Naive thymus-derived CD4-positive, alpha-beta T cell (primary cell): ENCODE measurements at regions not wholly inside any gene's neighbourhood (a gene's known extent, or its start where the extent isn't known, plus 50 kb on each side); places are given as distances from the start of the nearest gene placed in this dataset.

Experiments
- ATAC-seq: fragments of 150-1000 bp; cut with Tn5 transposase; 2 replicates; pipeline ENCODE4 v1.10.0; 2021; ENCODE audit warnings: mild to moderate bottlenecking, moderate library complexity
- CTCF ChIA-PET: fragments of 350-600 bp; sonication (Branson Sonifier 250); formaldehyde crosslinking; loops from one replicate; lab custom pipeline; 2021; ENCODE audit warnings: antibody characterized with exemption; lab: Charles Lee
- POLR2A ChIA-PET: fragments of 350-600 bp; sonication (Branson Sonifier 250); formaldehyde crosslinking; loops from one replicate; lab custom pipeline; 2021; ENCODE audit warnings: antibody characterized with exemption, inconsistent platforms; lab: Charles Lee
- DNase-seq, 9 donors: peaks; one replicate each; pipeline versions ENCODE4 v3.0.0 to v3.0.0-alpha.2; 2020 to 2022; ENCODE audit warnings: mixed read lengths in 1 of 9
- H3K27ac ChIP-seq: one replicate; pipeline ENCODE4 v1.7.0; 2013; ENCODE audit warnings: mild to moderate bottlenecking, low read depth, low read length, moderate library complexity
- H3K27me3 ChIP-seq, 2 donors: one replicate each; pipeline ENCODE4 v1.7.0; 2013; ENCODE audit warnings: low read length in 2 of 2, mild to moderate bottlenecking in 2 of 2, moderate library complexity in 2 of 2; ENCODE audit not compliant: control insufficient read depth in 2 of 2, insufficient read depth in 2 of 2
- H3K36me3 ChIP-seq, 3 experiments: 1 replicate in 2 of 3; 2 replicates in 1 of 3; pipeline ENCODE4 v1.7.0; 2013; ENCODE audit warnings: low read length in 3 of 3, mild to moderate bottlenecking in 3 of 3, moderate library complexity in 1 of 3; ENCODE audit not compliant: insufficient read depth in 3 of 3, control insufficient read depth in 2 of 3
- H3K4me1 ChIP-seq, 2 donors: one replicate each; pipeline ENCODE4 v1.7.0; 2013; ENCODE audit warnings: low read length in 2 of 2, mild to moderate bottlenecking in 2 of 2, moderate library complexity in 1 of 2; ENCODE audit not compliant: control insufficient read depth in 2 of 2, insufficient read depth in 2 of 2
- H3K4me3 ChIP-seq: 2 replicates; pipeline ENCODE4 v1.7.0; 2013; ENCODE audit warnings: mild to moderate bottlenecking, low read length
- H3K9me3 ChIP-seq, 3 experiments: 1 replicate in 2 of 3; 2 replicates in 1 of 3; pipeline ENCODE4 v1.7.0; 2013; ENCODE audit warnings: low read length in 3 of 3; ENCODE audit not compliant: control insufficient read depth in 2 of 3
- H3K27ac Mint-ChIP-seq, 9 donors: one replicate each; pipeline ENCODE4 v1.8.0; 2020 to 2022; ENCODE audit warnings: mixed read lengths in 9 of 9, mild to moderate bottlenecking in 8 of 9, moderate library complexity in 5 of 9, inconsistent platforms in 2 of 9
- H3K27me3 Mint-ChIP-seq, 5 donors: one replicate each; pipeline ENCODE4 v1.8.0; 2021 to 2022; ENCODE audit warnings: mixed read lengths in 5 of 5, mild to moderate bottlenecking in 1 of 5
- H3K36me3 Mint-ChIP-seq, 5 donors: one replicate each; pipeline ENCODE4 v1.8.0; 2020 to 2022; ENCODE audit warnings: mixed read lengths in 5 of 5, mild to moderate bottlenecking in 3 of 5, inconsistent platforms in 1 of 5
- H3K4me1 Mint-ChIP-seq, 7 donors: one replicate each; pipeline ENCODE4 v1.8.0; 2020 to 2022; ENCODE audit warnings: mixed read lengths in 7 of 7, mild to moderate bottlenecking in 3 of 7, inconsistent platforms in 1 of 7
- H3K4me3 Mint-ChIP-seq, 10 donors: one replicate each; pipeline ENCODE4 v1.8.0; 2020 to 2022; ENCODE audit warnings: mild to moderate bottlenecking in 10 of 10, mixed read lengths in 10 of 10, moderate library complexity in 6 of 10, inconsistent platforms in 2 of 10
- H3K9me3 Mint-ChIP-seq, 11 donors: one replicate each; pipeline ENCODE4 v1.8.0; 2020 to 2022; ENCODE audit warnings: mixed read lengths in 11 of 11, mild to moderate bottlenecking in 4 of 11, inconsistent platforms in 1 of 11, moderate library complexity in 1 of 11
- intact Hi-C, 2 donors: fragments of 100-400 bp; cut with micrococcal nuclease; formaldehyde crosslinking; loops; one replicate each; pipeline ENCODE4 v1.15.1; 2023

GRCh38 chr12:47349137-47350061, 269.6 kb upstream of the AMIGO2 start:
- H3K4me3 Mint-ChIP-seq: peak overlapping the region; percentile 33 to 71 (median 64)
- peaks cover 14 to 30% of the 10 kb centered on the region in 2 donors for H3K4me1 ChIP-seq
- intact Hi-C loops: loop anchor here (1.0 to 10.0 kb wide), 3 partner anchors 11 to 45 kb away; no protein-coding TSS in a partner anchor

GRCh38 chr12:47348206-47348605, 268.4 kb upstream of the AMIGO2 start:
- H3K27me3 Mint-ChIP-seq: no peaks in the 10 kb centered on the region
- peak overlapping the region in 6 of 9 donors; percentile 31 to 94 (median 44) for H3K27ac Mint-ChIP-seq
- peaks cover 14 to 30% of the 10 kb centered on the region in 2 donors for H3K4me1 ChIP-seq
- H3K27me3 ChIP-seq: no peaks in the 10 kb centered on the region
- DNase-seq: no peak
- ATAC-seq: no peak
- no peak overlapping the region for H3K27ac ChIP-seq
- no peak overlapping the region for H3K4me3 Mint-ChIP-seq
- peaks cover 0 to 17% (median under 1%) of the 10 kb centered on the region in 5 donors for H3K36me3 Mint-ChIP-seq
- no peaks in the 10 kb centered on the region for H3K36me3 ChIP-seq
- no peaks in the 10 kb centered on the region for H3K9me3 ChIP-seq
- no peak overlapping the region for H3K4me3 ChIP-seq
- ChIA-PET CTCF (no interaction called here), POLR2A (no interaction called here)
- peaks cover 16 to 63% (median 53%) of the 10 kb centered on the region in 7 donors for H3K4me1 Mint-ChIP-seq
- intact Hi-C loops: loop anchor here in 1 of 2 donors (10.0 kb wide), 1 partner anchor 47 kb away; no protein-coding TSS in a partner anchor
- H3K9me3 Mint-ChIP-seq: peaks cover 0 to 6% (median 0%) of the 10 kb centered on the region in 11 donors

More at GRCh38 chr12:47349137-47350061, 269.6 kb upstream of the AMIGO2 start:
- H3K9me3 Mint-ChIP-seq: peaks cover 0 to 7% (median 0%) of the 10 kb centered on the region in 11 donors
- DNase-seq (no peak), ATAC-seq (peak; percentile 31)
- Histone ChIP-seq H3K4me3 (no peak overlapping the region), H3K27me3 (no peaks in the 10 kb centered on the region), H3K9me3 (no peaks in the 10 kb centered on the region), H3K27ac (peak overlapping the region; percentile 34), H3K36me3 (no peaks in the 10 kb centered on the region)
- CTCF ChIA-PET: no interaction called here
- H3K36me3 Mint-ChIP-seq: peaks cover 0 to 19% (median 7%) of the 10 kb centered on the region in 5 donors
- peak overlapping the region; percentile 78 to 94 (median 90) for H3K27ac Mint-ChIP-seq
- POLR2A ChIA-PET: no interaction called here
- peaks cover 23 to 72% (median 63%) of the 10 kb centered on the region in 7 donors for H3K4me1 Mint-ChIP-seq
- H3K27me3 Mint-ChIP-seq: no peaks in the 10 kb centered on the region

GRCh38 chr12:47346251-47347019, 266.7 kb upstream of the AMIGO2 start:
- CTCF ChIA-PET: interaction anchor here (0.6 to 1.0 kb wide), 3 partner anchors 14 to 291 kb away, joined by 3 to 4 read pairs (median 3); no protein-coding TSS in a partner anchor
- DNase-seq: no peak
- peaks cover 14 to 21% of the 10 kb centered on the region in 2 donors for H3K4me1 ChIP-seq
- Mint-ChIP-seq H3K27ac (peak overlapping the region in 2 of 9 donors; percentile 11 to 17), H3K36me3 (peaks cover 0 to 22% (median 0%) of the 10 kb centered on the region in 5 donors), H3K9me3 (peaks cover 0 to 7% (median 0%) of the 10 kb centered on the region in 11 donors), H3K4me1 (peaks cover 12 to 46% (median 40%) of the 10 kb centered on the region in 7 donors), H3K4me3 (no peak overlapping the region), H3K27me3 (no peaks in the 10 kb centered on the region)
- H3K27ac ChIP-seq: no peak overlapping the region
- no peak overlapping the region for H3K4me3 ChIP-seq
- no peak for ATAC-seq
- POLR2A ChIA-PET: interaction anchor here (0.6 to 1.9 kb wide), 6 partner anchors 9 to 58 kb away, joined by 3 to 9 read pairs (median 4); no protein-coding TSS in a partner anchor
- H3K9me3 ChIP-seq: no peaks in the 10 kb centered on the region
- no peaks in the 10 kb centered on the region for H3K36me3 ChIP-seq
- no peaks in the 10 kb centered on the region for H3K27me3 ChIP-seq
- intact Hi-C loops: loop anchor here in 1 of 2 donors (10.0 kb wide), 1 partner anchor 48 kb away; no protein-coding TSS in a partner anchor

GRCh38 chr12:47343684-47344567, 264.2 kb upstream of the AMIGO2 start:
- Mint-ChIP-seq H3K4me1 (peaks cover 0 to 23% (median 19%) of the 10 kb centered on the region in 7 donors), H3K27me3 (no peaks in the 10 kb centered on the region), H3K9me3 (peaks cover 0 to 9% (median 0%) of the 10 kb centered on the region in 11 donors), H3K27ac (no peak overlapping the region), H3K4me3 (no peak overlapping the region), H3K36me3 (peaks cover 0 to 22% (median under 1%) of the 10 kb centered on the region in 5 donors)
- no peaks in the 10 kb centered on the region for H3K4me1 ChIP-seq
- H3K27me3 ChIP-seq: no peaks in the 10 kb centered on the region
- intact Hi-C loops: loop anchor here in 1 of 2 donors (10.0 kb wide), 1 partner anchor 51 kb away; no protein-coding TSS in a partner anchor
- DNase-seq (no peak), ATAC-seq (no peak)
- H3K36me3 ChIP-seq: no peaks in the 10 kb centered on the region
- no peaks in the 10 kb centered on the region for H3K9me3 ChIP-seq
- H3K27ac ChIP-seq: no peak overlapping the region
- ChIA-PET CTCF (no interaction called here), POLR2A (interaction anchor here (0.7 kb wide), 1 partner anchor 12 kb away, joined by 3 read pairs; no protein-coding TSS in a partner anchor)
- H3K4me3 ChIP-seq: no peak overlapping the region

- Histone ChIP-seq H3K9me3 (peaks cover 0 to 5% (median 0%) of the 10 kb centered on the region in 3 experiments), H3K27ac (no peak overlapping the region), H3K4me3 (no peak overlapping the region), H3K36me3 (no peaks in the 10 kb centered on the region), H3K4me1 (no peaks in the 10 kb centered on the region), H3K27me3 (no peaks in the 10 kb centered on the region)
- peaks cover 0 to 44% (median 9%) of the 10 kb centered on the region in 5 donors for H3K36me3 Mint-ChIP-seq
- ATAC-seq (no peak), DNase-seq (no peak)
- no peaks in the 10 kb centered on the region for H3K27me3 Mint-ChIP-seq
- ChIA-PET POLR2A (interaction anchor here (0.6 to 0.9 kb wide), 2 partner anchors 13 to 291 kb away, joined by 3 read pairs; no protein-coding TSS in a partner anchor), CTCF (no interaction called here)
- no peak overlapping the region for H3K4me3 Mint-ChIP-seq
- H3K4me1 Mint-ChIP-seq: peaks cover 4 to 24% (median 19%) of the 10 kb centered on the region in 7 donors
- H3K27ac Mint-ChIP-seq: peak overlapping the region in 1 of 9 donors; percentile 21
- intact Hi-C loops: loop anchor here in 1 of 2 donors (10.0 kb wide), 1 partner anchor 54 kb away; no protein-coding TSS in a partner anchor
- H3K9me3 Mint-ChIP-seq: peaks cover 0 to 34% (median 16%) of the 10 kb centered on the region in 11 donors
These were observed 260.8 kb upstream of the AMIGO2 start for GRCh38 chr12:47340411-47341015.
